ENCODE measurements at regions not wholly inside any gene's neighbourhood (a gene's known extent, or its start where the extent isn't known, plus 50 kb on each side); places are given as distances from the start of the nearest gene placed in this dataset.

DNA sequence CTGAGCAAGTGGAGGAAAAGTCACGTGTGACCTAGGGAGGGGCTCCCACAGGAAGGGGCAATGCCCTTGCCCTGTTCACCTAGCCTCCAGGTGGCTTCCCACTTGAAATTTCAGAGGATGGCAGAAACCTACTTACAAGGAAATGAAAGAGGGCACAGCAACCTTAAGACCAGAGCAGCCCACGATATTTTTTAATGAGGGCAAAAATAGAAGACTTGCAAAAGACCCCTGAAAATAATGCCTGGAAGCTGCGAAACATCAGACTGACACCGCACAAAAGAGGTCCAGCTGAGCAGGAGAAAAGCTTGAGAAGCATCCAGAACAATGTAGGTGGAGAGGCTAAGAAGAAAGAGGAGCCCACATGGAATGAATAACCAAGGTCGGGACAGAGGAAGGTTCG lies 66.1 kb downstream of the KLF15 start:
- no peak for TF ChIP-seq MAFK (IDR thresholded peaks at IDR 0.05; ENCODE audit: partially characterized antibody)
- no peak for TF ChIP-seq POLR2A (IDR thresholded peaks at IDR 0.05; ENCODE audit: low read length)
- TF ChIP-seq CTCF (IDR thresholded peaks at IDR 0.05) = no peak
- no peak for TF ChIP-seq ELK1 (IDR thresholded peaks at IDR 0.05; ENCODE audit: low read depth, low read length)
